Tibial nerve (tissue), 4 donors: ENCODE measurements at regions not wholly inside any gene's neighbourhood (a gene's known extent, or its start where the extent isn't known, plus 50 kb on each side); places are given as distances from the start of the nearest gene placed in this dataset.

ENCODE experiments used
- EP300 ChIP-seq, 2 donors: sonication (generic); formaldehyde crosslinking; IDR thresholded peaks; one replicate each; pipeline ENCODE4 v1.6.1; 2017; ENCODE audit warnings: antibody characterized with exemption in 2 of 2, mild to moderate bottlenecking in 1 of 2
- TF ChIP-seq, protein P1 (sequence below), 5 experiments: fragments of 200-600 bp in 3 of 5; fragments of 450-650 bp in 2 of 5; sonication (generic) in 3 of 5; IDR thresholded peaks; one replicate each; pipeline ENCODE4 v1.5.1; 2016 to 2019; ENCODE audit warnings: antibody characterized with exemption in 5 of 5, mild to moderate bottlenecking in 3 of 5, moderate library complexity in 2 of 5

DNA sequence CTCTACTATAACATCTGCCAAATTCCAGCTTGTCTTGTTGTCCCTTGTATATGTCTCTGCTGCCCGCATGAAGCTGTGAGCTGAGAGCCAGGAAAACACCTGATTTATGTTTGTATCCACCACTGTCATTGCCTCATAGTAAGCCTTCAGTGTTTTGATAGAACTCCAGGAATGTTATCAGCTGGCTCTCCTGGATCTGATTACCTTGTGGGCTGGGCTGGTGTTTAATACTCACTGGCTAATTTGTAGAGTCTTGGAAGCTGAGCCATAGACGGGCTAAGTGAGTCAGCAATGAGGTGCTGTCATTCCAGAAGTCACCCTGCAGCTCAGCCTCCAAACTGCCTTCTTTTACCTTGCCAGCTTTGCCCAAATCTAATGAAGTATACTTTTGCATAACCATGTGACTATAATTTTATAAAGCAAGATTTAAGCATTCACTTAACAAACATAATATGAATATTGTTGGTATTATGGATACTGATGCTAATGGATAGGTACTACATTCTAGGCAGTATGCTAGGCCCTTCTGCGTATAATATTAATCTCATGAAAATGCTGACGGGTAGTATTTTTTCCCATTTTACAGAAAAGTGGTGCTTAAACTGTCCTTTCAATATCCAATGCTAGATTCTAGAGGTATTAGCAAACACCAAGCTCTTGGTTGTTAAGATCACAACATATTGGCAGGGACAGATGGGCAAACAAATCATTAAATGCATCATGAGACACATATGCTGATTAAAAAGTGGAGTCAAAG is 62.7 kb upstream of the GATA6 start:
- TF ChIP-seq EP300 (IDR thresholded peaks at IDR 0.05) = no peak
- TF ChIP-seq, protein P1, sequence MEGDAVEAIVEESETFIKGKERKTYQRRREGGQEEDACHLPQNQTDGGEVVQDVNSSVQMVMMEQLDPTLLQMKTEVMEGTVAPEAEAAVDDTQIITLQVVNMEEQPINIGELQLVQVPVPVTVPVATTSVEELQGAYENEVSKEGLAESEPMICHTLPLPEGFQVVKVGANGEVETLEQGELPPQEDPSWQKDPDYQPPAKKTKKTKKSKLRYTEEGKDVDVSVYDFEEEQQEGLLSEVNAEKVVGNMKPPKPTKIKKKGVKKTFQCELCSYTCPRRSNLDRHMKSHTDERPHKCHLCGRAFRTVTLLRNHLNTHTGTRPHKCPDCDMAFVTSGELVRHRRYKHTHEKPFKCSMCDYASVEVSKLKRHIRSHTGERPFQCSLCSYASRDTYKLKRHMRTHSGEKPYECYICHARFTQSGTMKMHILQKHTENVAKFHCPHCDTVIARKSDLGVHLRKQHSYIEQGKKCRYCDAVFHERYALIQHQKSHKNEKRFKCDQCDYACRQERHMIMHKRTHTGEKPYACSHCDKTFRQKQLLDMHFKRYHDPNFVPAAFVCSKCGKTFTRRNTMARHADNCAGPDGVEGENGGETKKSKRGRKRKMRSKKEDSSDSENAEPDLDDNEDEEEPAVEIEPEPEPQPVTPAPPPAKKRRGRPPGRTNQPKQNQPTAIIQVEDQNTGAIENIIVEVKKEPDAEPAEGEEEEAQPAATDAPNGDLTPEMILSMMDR (IDR thresholded peaks at IDR 0.05) = no peak
